ENCODE measurements at regions not wholly inside any gene's neighbourhood (a gene's known extent, or its start where the extent isn't known, plus 50 kb on each side); places are given as distances from the start of the nearest gene placed in this dataset.

- in situ Hi-C loops (cut with HindIII; ENCODE audit: extremely low pct_ligation_motif_present, low pct_unique_long_range_greater_than_20kb): no loop called here
- Histone ChIP-seq H2AFZ (ENCODE audit: low read length) (no peak overlapping the region), H4K20me1 (ENCODE audit: insufficient read depth, low read length) (no peaks in the 10 kb centered on the region), H3K4me3 (replicated peaks in 1 of 3; ENCODE audit: insufficient read depth in 1 of 3, low read depth in 2 of 3, low read length in 3 of 3) (no peak overlapping the region), H3K27me3 (ENCODE audit: control insufficient read depth in 1 of 2, insufficient read depth in 2 of 2, low read length in 2 of 2) (no peaks in the 10 kb centered on the region), H3K4me2 (ENCODE audit: low read depth, low read length) (no peak overlapping the region), H3K4me1 (ENCODE audit: insufficient read depth, low read length) (no peaks in the 10 kb centered on the region), H3K27ac (ENCODE audit: extremely low read length, insufficient read depth, low read length) (no peak overlapping the region), H3K36me3 (replicated peaks in 1 of 2; ENCODE audit: control insufficient read depth in 1 of 2, insufficient read depth in 2 of 2, low read length in 2 of 2) (peaks cover 3 to 12% of the 10 kb centered on the region in 2 experiments; a peak in 4 of 5 replicates), H3K9ac (ENCODE audit: insufficient read depth, low read depth, low read length) (no peak overlapping the region), H3K79me2 (ENCODE audit: insufficient read depth, low read length) (no peaks in the 10 kb centered on the region), H3K9me3 (ENCODE audit: low read length) (no peaks in the 10 kb centered on the region)
- POLR2A ChIA-PET: no interaction called here
- CTCF ChIA-PET (ENCODE audit: low intra/inter-chr PET ratio, low total read pairs): no interaction called here
- 71% methylated on average over 14 of the region's 14 CpGs for WGBS (ENCODE audit: low lambda C conversion rate)
- FAIRE-seq (no peak), ATAC-seq (no peak), DNase-seq (ENCODE audit: low spot score) (no peak)
- intact Hi-C loops (cut with micrococcal nuclease; ENCODE audit: unreplicated experiment): no loop called here
- TF ChIP-seq ZNF24 (IDR thresholded peaks at IDR 0.05) (no peak), KDM5A (IDR thresholded peaks at IDR 0.05; ENCODE audit: borderline replicate concordance, low read length) (no peak), THYN1 (CRISPR knock-in tag; IDR thresholded peaks at IDR 0.05; ENCODE audit: borderline replicate concordance, low read depth) (no peak), ZNF354B (CRISPR knock-in tag; IDR thresholded peaks at IDR 0.05) (no peak), ZNF572 (CRISPR knock-in tag; IDR thresholded peaks at IDR 0.05) (no peak), ARNT (IDR thresholded peaks at IDR 0.05) (no peak), KDM2A (CRISPR knock-in tag; IDR thresholded peaks at IDR 0.05; ENCODE audit: borderline replicate concordance, low read depth) (no peak), REST (IDR thresholded peaks at IDR 0.05; ENCODE audit: borderline replicate concordance in 1 of 2, low read depth in 1 of 2, low read length in 2 of 2) (no peak), GMEB1 (CRISPR knock-in tag; IDR thresholded peaks at IDR 0.05; ENCODE audit: borderline replicate concordance) (no peak), ZFP82 (CRISPR knock-in tag; IDR thresholded peaks at IDR 0.05; ENCODE audit: borderline replicate concordance) (no peak), MTF1 (CRISPR knock-in tag; IDR thresholded peaks at IDR 0.05) (no peak), RCOR2 (CRISPR knock-in tag; IDR thresholded peaks at IDR 0.05) (no peak), MATR3 (CRISPR knock-in tag; IDR thresholded peaks at IDR 0.05) (no peak)
- BruUV-seq (replicated peaks): no TSS peak
Observed at GRCh38 chr19:5262721-5263120, 77.9 kb downstream of the PTPRS start.

All from HepG2 (cell line).